H1 (cell line): ENCODE measurements at regions not wholly inside any gene's neighbourhood (a gene's known extent, or its start where the extent isn't known, plus 50 kb on each side); places are given as distances from the start of the nearest gene placed in this dataset.

ENCODE experiments used
- ASH2L ChIP-seq: fragments of 200-600, 300-600 bp; sonication (generic); IDR thresholded peaks from one replicate; pipeline ENCODE4 v1.7.1; 2017; ENCODE audit warnings: low read length
- FOSL1 ChIP-seq: IDR thresholded peaks from 2 replicates; pipeline ENCODE4 v1.6.1; 2011; ENCODE audit warnings: mild to moderate bottlenecking, low read depth, low read length, moderate library complexity; ENCODE audit not compliant: insufficient read depth
- JUN ChIP-seq: IDR thresholded peaks from 2 replicates; pipeline ENCODE4 v1.6.1; 2011; ENCODE audit warnings: low read depth, mild to moderate bottlenecking, improper control_type of control experiment, low read length
- POLR2AphosphoS5 ChIP-seq: IDR thresholded peaks from 2 replicates; pipeline ENCODE4 v1.6.1; 2011; ENCODE audit warnings: low read depth, low read length
- RAD21 ChIP-seq, 2 experiments: IDR thresholded peaks in 1 of 2; conservative IDR thresholded peaks in 1 of 2; 2 replicates each; pipeline ENCODE4 v1.6.1; 2011; ENCODE audit warnings: low read depth in 2 of 2, low read length in 2 of 2, improper control_type of control experiment in 1 of 2, inconsistent platforms in 1 of 2, mild to moderate bottlenecking in 1 of 2, moderate library complexity in 1 of 2
- SIN3A ChIP-seq, 2 experiments: IDR thresholded peaks in 1 of 2; conservative IDR thresholded peaks in 1 of 2; 2 replicates each; pipeline ENCODE4 v1.6.1; 2011 to 2012; ENCODE audit warnings: low read length in 2 of 2, improper control_type of control experiment in 1 of 2, low read depth in 1 of 2, mild to moderate bottlenecking in 1 of 2
- TAF1 ChIP-seq: IDR thresholded peaks from 2 replicates; pipeline ENCODE4 v1.6.1; 2011; ENCODE audit warnings: mild to moderate bottlenecking, low read depth, low read length
- ZNF274 ChIP-seq: IDR thresholded peaks from 2 replicates; pipeline ENCODE4 v1.7.0; 2012; ENCODE audit warnings: low read length, borderline replicate concordance; ENCODE audit errors: extremely low read depth
- TF ChIP-seq, protein P1 (sequence below), 3 experiments: IDR thresholded peaks; 1 replicate in 2 of 3; 2 replicates in 1 of 3; pipeline versions ENCODE4 v1.5.1 to v1.6.1; 2011; ENCODE audit warnings: low read length in 3 of 3, mild to moderate bottlenecking in 3 of 3, inconsistent platforms in 2 of 3, low read depth in 1 of 3, moderate library complexity in 1 of 3; ENCODE audit not compliant: insufficient read depth in 1 of 3; ENCODE audit errors: control extremely low read depth in 1 of 3
- TF ChIP-seq, protein P2 (sequence below): IDR thresholded peaks from 2 replicates; pipeline ENCODE4 v1.6.1; 2012; ENCODE audit warnings: inconsistent platforms
- TF ChIP-seq, protein P3 (sequence below): IDR thresholded peaks from 2 replicates; pipeline ENCODE4 v1.6.1; 2012; ENCODE audit warnings: low read length, inconsistent platforms
- TF ChIP-seq, protein P4 (sequence below): IDR thresholded peaks from 2 replicates; pipeline ENCODE4 v1.6.1; 2011; ENCODE audit warnings: low read depth, mild to moderate bottlenecking, low read length; ENCODE audit not compliant: insufficient read depth

DNA sequence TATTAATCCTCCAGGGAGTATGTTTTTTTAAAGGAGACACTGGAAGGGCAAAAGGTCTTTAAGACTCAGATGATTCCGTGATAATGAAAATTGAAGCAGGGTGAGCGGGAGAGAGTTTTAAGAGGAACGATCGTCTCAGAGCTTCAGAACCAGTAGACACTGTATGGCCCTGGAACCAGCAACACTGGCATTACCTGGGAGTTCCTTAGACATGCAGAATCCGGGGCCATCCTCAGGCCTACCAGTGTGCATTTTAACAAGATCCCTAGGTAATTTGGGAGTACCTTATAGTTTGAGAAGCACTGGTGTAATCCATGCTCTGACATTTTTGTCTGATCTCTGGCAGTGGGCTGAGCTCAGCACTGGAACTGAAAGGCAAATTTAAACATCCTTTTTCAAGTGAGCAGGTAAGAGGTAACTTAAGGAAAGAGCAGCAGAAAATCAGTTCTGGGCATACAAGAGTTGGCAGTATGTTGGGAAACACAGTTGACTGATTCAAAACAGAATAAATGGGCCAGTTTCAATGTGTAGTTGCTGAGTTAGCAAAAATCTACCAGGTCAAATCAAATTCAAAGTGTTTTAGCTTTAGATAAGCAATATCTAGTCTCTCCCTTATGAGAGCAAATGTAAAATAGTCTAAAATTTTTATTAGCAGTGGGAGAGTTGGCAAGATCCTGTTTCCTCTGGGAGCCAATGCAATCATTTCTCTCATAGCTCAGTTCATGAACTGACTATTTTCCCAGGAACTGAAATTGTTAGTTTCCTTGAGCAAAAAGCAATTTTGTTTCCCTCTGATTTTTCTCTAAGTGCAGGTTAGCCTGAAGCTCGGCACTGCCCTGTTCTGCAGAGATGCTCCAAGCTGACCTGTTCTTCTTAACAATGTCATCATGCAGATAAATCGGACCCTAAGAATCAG lies 97.2 kb upstream of the ELMO1 start:
- no peak for TF ChIP-seq TAF1
- TF ChIP-seq, protein P1, sequence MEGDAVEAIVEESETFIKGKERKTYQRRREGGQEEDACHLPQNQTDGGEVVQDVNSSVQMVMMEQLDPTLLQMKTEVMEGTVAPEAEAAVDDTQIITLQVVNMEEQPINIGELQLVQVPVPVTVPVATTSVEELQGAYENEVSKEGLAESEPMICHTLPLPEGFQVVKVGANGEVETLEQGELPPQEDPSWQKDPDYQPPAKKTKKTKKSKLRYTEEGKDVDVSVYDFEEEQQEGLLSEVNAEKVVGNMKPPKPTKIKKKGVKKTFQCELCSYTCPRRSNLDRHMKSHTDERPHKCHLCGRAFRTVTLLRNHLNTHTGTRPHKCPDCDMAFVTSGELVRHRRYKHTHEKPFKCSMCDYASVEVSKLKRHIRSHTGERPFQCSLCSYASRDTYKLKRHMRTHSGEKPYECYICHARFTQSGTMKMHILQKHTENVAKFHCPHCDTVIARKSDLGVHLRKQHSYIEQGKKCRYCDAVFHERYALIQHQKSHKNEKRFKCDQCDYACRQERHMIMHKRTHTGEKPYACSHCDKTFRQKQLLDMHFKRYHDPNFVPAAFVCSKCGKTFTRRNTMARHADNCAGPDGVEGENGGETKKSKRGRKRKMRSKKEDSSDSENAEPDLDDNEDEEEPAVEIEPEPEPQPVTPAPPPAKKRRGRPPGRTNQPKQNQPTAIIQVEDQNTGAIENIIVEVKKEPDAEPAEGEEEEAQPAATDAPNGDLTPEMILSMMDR (IDR thresholded peaks at IDR 0.05; ENCODE audit: control extremely low read depth in 1 of 3, insufficient read depth in 1 of 3, low read depth in 1 of 3, low read length in 3 of 3): no peak
- no peak for TF ChIP-seq RAD21 (IDR thresholded peaks at IDR 0.05 in 1 of 2, conservative IDR thresholded peaks at IDR 0.05 in 1 of 2; ENCODE audit: low read depth in 2 of 2, low read length in 2 of 2)
- no peak for TF ChIP-seq ASH2L
- TF ChIP-seq, protein P2, sequence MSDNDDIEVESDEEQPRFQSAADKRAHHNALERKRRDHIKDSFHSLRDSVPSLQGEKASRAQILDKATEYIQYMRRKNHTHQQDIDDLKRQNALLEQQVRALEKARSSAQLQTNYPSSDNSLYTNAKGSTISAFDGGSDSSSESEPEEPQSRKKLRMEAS: no peak
- no peak for TF ChIP-seq POLR2AphosphoS5
- no peak for TF ChIP-seq FOSL1
- no peak for TF ChIP-seq SIN3A (conservative IDR thresholded peaks at IDR 0.05 in 1 of 2, IDR thresholded peaks at IDR 0.05 in 1 of 2; ENCODE audit: low read depth in 1 of 2, low read length in 2 of 2)
- TF ChIP-seq ZNF274: no peak
- no peak for TF ChIP-seq JUN
- TF ChIP-seq, protein P3, sequence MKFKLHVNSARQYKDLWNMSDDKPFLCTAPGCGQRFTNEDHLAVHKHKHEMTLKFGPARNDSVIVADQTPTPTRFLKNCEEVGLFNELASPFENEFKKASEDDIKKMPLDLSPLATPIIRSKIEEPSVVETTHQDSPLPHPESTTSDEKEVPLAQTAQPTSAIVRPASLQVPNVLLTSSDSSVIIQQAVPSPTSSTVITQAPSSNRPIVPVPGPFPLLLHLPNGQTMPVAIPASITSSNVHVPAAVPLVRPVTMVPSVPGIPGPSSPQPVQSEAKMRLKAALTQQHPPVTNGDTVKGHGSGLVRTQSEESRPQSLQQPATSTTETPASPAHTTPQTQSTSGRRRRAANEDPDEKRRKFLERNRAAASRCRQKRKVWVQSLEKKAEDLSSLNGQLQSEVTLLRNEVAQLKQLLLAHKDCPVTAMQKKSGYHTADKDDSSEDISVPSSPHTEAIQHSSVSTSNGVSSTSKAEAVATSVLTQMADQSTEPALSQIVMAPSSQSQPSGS: no peak
- TF ChIP-seq, protein P4, sequence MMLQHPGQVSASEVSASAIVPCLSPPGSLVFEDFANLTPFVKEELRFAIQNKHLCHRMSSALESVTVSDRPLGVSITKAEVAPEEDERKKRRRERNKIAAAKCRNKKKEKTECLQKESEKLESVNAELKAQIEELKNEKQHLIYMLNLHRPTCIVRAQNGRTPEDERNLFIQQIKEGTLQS: no peak
